Muscle layer of colon (tissue), 2 donors: ENCODE measurements at regions not wholly inside any gene's neighbourhood (a gene's known extent, or its start where the extent isn't known, plus 50 kb on each side); places are given as distances from the start of the nearest gene placed in this dataset.

Source experiments
- H3K27ac ChIP-seq: one replicate; pipeline ENCODE4 v1.7.0; 2013; ENCODE audit warnings: low read depth, mild to moderate bottlenecking, low read length, moderate library complexity
- H3K27me3 ChIP-seq, 2 donors: one replicate each; pipeline ENCODE4 v1.7.0; 2013; ENCODE audit warnings: low read length in 2 of 2, mild to moderate bottlenecking in 2 of 2; ENCODE audit not compliant: insufficient read depth in 2 of 2, control insufficient read depth in 1 of 2
- H3K36me3 ChIP-seq: one replicate; pipeline ENCODE4 v1.7.0; 2013; ENCODE audit warnings: mild to moderate bottlenecking, low read length; ENCODE audit not compliant: insufficient read depth
- H3K4me1 ChIP-seq: one replicate; pipeline ENCODE4 v1.7.0; 2013; ENCODE audit warnings: mild to moderate bottlenecking, low read length; ENCODE audit not compliant: insufficient read depth
- H3K4me3 ChIP-seq, 2 donors: one replicate each; pipeline ENCODE4 v1.7.0; 2013; ENCODE audit warnings: low read length in 2 of 2, low read depth in 1 of 2, mild to moderate bottlenecking in 1 of 2, moderate library complexity in 1 of 2
- H3K9ac ChIP-seq: one replicate; pipeline ENCODE4 v1.7.0; 2013; ENCODE audit warnings: low read length
- H3K9me3 ChIP-seq: one replicate; pipeline ENCODE4 v1.7.0; 2013; ENCODE audit warnings: mild to moderate bottlenecking, low read length
- donor health status: abdominal sarcoma.
- donor health status: Adenocarcinoma of cecum.

DNA sequence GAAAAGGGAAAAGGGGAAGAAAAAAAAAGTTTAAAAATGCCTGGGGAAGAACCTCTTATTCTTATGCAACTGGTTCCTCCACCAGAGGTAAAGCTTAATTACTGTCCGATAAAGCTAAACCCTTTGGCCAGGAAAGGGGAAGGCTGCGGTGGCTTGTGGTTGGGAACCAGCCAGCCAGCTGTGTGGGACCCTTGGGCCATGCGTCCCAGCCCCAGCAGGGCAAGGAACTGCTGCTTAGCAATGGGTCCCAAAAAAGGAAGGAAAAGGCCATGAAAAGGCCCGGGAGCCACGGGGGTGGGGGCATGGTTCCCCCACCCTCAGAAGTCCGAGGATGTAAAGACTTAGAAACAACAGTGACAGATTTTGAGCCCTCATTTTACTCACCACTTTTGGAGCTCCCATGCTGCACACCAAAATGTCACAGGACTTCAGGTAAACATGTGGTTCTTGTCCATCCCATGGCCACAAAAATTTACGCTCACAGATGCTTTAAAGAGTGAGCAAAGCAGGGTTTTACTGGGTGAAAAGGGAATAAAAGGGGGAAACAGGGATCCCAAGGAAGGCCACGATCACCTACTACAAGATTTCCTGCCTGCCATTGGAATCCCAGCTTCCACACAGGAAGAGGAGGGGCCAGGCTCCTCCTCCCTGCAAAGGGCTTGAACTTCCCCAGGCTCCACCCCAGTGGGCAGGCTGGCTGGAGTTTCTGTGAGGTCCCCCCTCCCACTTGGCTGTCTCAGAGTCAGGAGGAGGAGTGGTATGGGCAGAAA is 1234.7 kb upstream of the GJE1 start:
- Histone ChIP-seq H3K4me1 (no peaks in the 10 kb centered on the region), H3K9me3 (no peaks in the 10 kb centered on the region), H3K9ac (no peak overlapping the region), H3K36me3 (no peaks in the 10 kb centered on the region), H3K27me3 (no peaks in the 10 kb centered on the region), H3K4me3 (no peak overlapping the region), H3K27ac (no peak overlapping the region)

DNA sequence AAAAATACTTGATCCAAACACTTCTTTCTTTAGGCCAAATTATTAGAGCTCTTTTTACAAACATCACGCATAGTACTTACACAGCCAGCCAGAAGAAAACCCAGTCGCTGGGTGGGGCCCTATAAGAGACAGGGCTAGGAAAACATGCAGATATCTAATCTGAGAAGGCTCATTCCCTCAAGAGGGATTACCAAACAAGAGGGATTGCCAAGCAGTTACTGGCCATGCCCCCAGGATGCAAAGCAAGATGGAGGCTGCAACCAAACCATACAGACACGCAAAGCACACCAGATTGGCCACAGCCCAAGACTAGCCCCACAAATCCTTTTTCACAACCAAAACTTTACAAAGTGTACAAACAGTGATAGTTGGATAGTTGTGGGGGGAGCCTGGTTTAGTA is 1235.4 kb upstream of the GJE1 start:
- no peaks in the 10 kb centered on the region for H3K36me3 ChIP-seq
- no peaks in the 10 kb centered on the region for H3K4me1 ChIP-seq
- no peaks in the 10 kb centered on the region for H3K27me3 ChIP-seq
- H3K4me3 ChIP-seq = no peak overlapping the region
- no peak overlapping the region for H3K9ac ChIP-seq
- H3K27ac ChIP-seq = no peak overlapping the region
- no peaks in the 10 kb centered on the region for H3K9me3 ChIP-seq

- Histone ChIP-seq H3K4me3 (no peak overlapping the region), H3K4me1 (no peaks in the 10 kb centered on the region), H3K9ac (no peak overlapping the region), H3K36me3 (no peaks in the 10 kb centered on the region), H3K27me3 (no peaks in the 10 kb centered on the region), H3K9me3 (no peaks in the 10 kb centered on the region), H3K27ac (no peak overlapping the region)
Measured at GRCh38 chr6:140893432-140893831, 1239.3 kb upstream of the GJE1 start.

GRCh38 chr6:140879946-140880345 is 1252.8 kb upstream of the GJE1 start:
- H3K9ac ChIP-seq = no peak overlapping the region
- no peaks in the 10 kb centered on the region for H3K9me3 ChIP-seq
- no peaks in the 10 kb centered on the region for H3K36me3 ChIP-seq
- no peaks in the 10 kb centered on the region for H3K4me1 ChIP-seq
- H3K4me3 ChIP-seq = no peak overlapping the region
- H3K27ac ChIP-seq = no peak overlapping the region
- no peaks in the 10 kb centered on the region for H3K27me3 ChIP-seq

DNA sequence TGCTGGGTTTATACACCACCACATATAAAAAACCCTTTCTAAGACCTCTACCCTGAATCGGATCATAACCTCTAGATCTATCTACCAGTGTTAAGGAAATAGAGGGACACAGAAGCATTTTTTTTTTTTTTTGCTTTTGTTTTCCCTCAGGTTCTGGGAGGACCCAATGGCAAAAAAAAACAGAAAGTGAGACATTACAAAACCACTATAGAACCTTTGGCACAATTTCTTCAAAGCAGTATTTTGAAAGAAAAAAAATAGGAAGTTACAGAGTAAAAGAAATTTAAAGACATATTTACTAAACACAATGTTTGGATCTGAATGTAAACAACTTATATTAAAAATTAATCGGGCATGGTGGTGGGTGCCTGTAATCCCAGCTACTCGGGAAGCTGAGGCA is 1258.7 kb upstream of the GJE1 start:
- no peaks in the 10 kb centered on the region for H3K36me3 ChIP-seq
- no peaks in the 10 kb centered on the region for H3K9me3 ChIP-seq
- no peak overlapping the region for H3K4me3 ChIP-seq
- H3K4me1 ChIP-seq = no peaks in the 10 kb centered on the region
- H3K9ac ChIP-seq = no peak overlapping the region
- H3K27me3 ChIP-seq = no peaks in the 10 kb centered on the region
- no peak overlapping the region for H3K27ac ChIP-seq

GRCh38 chr6:140872885-140873284 is 1259.8 kb upstream of the GJE1 start:
- H3K4me1 ChIP-seq = no peaks in the 10 kb centered on the region
- no peaks in the 10 kb centered on the region for H3K9me3 ChIP-seq
- no peaks in the 10 kb centered on the region for H3K27me3 ChIP-seq

DNA sequence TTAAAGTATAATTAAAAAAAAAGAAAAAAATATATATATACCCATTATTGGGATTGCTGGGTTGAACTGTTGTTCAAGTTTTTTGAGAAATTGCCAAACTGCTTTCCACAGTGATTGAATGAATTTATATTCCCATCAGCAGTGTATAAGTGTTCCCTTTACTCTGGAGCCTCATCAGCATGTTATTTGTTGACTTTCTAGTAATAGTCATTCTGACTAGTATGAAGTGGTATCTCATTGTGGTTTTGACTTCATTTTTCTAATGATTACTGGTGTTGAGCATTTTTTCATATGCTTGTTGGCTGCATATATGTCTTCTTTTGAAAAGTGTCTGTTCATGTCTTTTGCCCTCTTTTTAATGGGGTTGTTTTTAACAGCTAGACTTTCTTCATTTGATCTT is 1260.8 kb upstream of the GJE1 start:
- Histone ChIP-seq H3K36me3 (no peaks in the 10 kb centered on the region), H3K4me3 (no peak overlapping the region), H3K27me3 (no peaks in the 10 kb centered on the region), H3K9ac (no peak overlapping the region), H3K4me1 (no peaks in the 10 kb centered on the region), H3K27ac (no peak overlapping the region), H3K9me3 (no peaks in the 10 kb centered on the region)

More at GRCh38 chr6:140872885-140873284, 1259.8 kb upstream of the GJE1 start:
- no peak overlapping the region for H3K27ac ChIP-seq
- H3K36me3 ChIP-seq = no peaks in the 10 kb centered on the region
- H3K4me3 ChIP-seq = no peak overlapping the region
- H3K9ac ChIP-seq = no peak overlapping the region

- Histone ChIP-seq H3K4me1 (no peaks in the 10 kb centered on the region), H3K4me3 (no peak overlapping the region), H3K9me3 (no peaks in the 10 kb centered on the region), H3K27me3 (no peaks in the 10 kb centered on the region), H3K27ac (no peak overlapping the region), H3K9ac (no peak overlapping the region), H3K36me3 (no peaks in the 10 kb centered on the region)
Measured at GRCh38 chr6:140867336-140867735, 1265.4 kb upstream of the GJE1 start.

DNA sequence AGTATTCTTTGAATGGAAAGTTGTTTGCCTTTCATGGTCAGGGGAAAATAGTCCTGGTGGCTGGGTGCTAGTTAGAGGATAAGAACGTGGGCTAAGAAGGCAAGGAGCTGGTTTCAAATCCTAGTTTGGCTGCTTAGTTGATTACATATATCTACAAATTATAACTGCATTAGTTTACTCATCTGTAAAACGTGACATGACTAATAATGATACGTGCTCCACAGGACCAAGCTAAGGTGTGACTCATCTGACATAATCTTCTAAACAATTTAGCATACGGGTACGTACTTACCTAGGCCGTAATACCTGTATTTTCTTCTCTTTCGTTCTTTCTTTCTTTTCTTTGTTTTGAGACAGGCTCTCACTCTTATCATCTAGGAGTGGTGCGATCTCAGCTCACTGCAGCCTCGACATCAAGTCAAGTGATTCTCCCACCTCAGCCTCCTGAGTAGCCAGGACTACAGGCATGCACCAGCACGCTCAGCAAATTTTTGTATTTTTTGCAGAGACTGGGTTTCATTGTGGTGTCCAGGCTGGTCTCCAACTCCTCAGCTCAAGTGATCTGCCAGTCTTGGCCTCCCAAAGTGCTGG is 1274.2 kb upstream of the GJE1 start:
- H3K4me1 ChIP-seq = peaks cover 12% of the 10 kb centered on the region
- no peak overlapping the region for H3K27ac ChIP-seq
- H3K9me3 ChIP-seq = no peaks in the 10 kb centered on the region
- no peak overlapping the region for H3K4me3 ChIP-seq
- no peak overlapping the region for H3K9ac ChIP-seq
- H3K27me3 ChIP-seq = no peaks in the 10 kb centered on the region
- H3K36me3 ChIP-seq = no peaks in the 10 kb centered on the region

GRCh38 chr6:140857739-140858380 is 1274.9 kb upstream of the GJE1 start:
- no peak overlapping the region for H3K4me3 ChIP-seq
- H3K9ac ChIP-seq = no peak overlapping the region
- H3K9me3 ChIP-seq = no peaks in the 10 kb centered on the region
- H3K27me3 ChIP-seq = no peaks in the 10 kb centered on the region
- no peak overlapping the region for H3K27ac ChIP-seq
- H3K4me1 ChIP-seq = peaks cover 12% of the 10 kb centered on the region
- no peaks in the 10 kb centered on the region for H3K36me3 ChIP-seq

DNA sequence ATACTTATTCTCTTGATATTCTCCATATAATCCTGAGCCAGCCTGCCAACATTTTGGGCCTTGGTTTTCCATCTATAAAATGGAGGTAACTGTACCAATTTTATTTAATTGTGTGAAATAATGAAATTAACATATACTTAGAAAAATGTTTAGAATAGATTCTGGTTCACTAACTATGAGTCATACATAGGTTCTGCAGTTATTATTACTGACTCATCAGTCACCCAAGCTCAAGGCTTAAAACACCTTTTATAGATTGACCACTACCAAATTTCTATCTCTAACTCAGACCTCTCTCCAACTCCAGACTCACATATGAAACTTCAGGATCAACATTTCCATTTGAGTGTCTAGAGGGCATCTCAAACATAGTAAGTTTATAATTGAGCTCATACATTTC is 1277.2 kb upstream of the GJE1 start:
- H3K4me3 ChIP-seq = no peak overlapping the region
- no peaks in the 10 kb centered on the region for H3K27me3 ChIP-seq
- H3K27ac ChIP-seq = no peak overlapping the region
- peaks cover 12% of the 10 kb centered on the region for H3K4me1 ChIP-seq
- H3K9me3 ChIP-seq = no peaks in the 10 kb centered on the region
- no peak overlapping the region for H3K9ac ChIP-seq
- no peaks in the 10 kb centered on the region for H3K36me3 ChIP-seq
